Liver (tissue), 8 donors: ENCODE measurements at regions not wholly inside any gene's neighbourhood (a gene's known extent, or its start where the extent isn't known, plus 50 kb on each side); places are given as distances from the start of the nearest gene placed in this dataset.
"Not testable (repeated sequence)": the region's sequence is repeated elsewhere in the genome, so short reads cannot be mapped to it uniquely, and the experiment has no call there.

ENCODE experiments used
- DNase-seq: peaks from one replicate; pipeline ENCODE4 v3.0.0-alpha.2; 2017; ENCODE audit warnings: low spot score
- H3K27ac ChIP-seq, 2 donors: one replicate each; pipeline ENCODE4 v1.7.0; 2013; ENCODE audit warnings: inconsistent platforms in 2 of 2, low read length in 2 of 2, control low read depth in 1 of 2, low read depth in 1 of 2, mild to moderate bottlenecking in 1 of 2
- H3K27me3 ChIP-seq, 4 donors: one replicate each; pipeline versions ENCODE4 v1.6.1 to v1.7.0; 2013; ENCODE audit warnings: low read length in 3 of 4, inconsistent platforms in 1 of 4, mild to moderate bottlenecking in 1 of 4, moderate library complexity in 1 of 4; ENCODE audit not compliant: control insufficient read depth in 4 of 4, insufficient read depth in 4 of 4
- H3K36me3 ChIP-seq, 4 donors: one replicate each; pipeline versions ENCODE4 v1.6.1 to v1.7.0; 2013; ENCODE audit warnings: low read length in 3 of 4, mild to moderate bottlenecking in 3 of 4, low read depth in 1 of 4, moderate library complexity in 1 of 4; ENCODE audit not compliant: control insufficient read depth in 4 of 4, insufficient read depth in 3 of 4
- H3K4me1 ChIP-seq, 4 donors: one replicate each; pipeline versions ENCODE4 v1.6.1 to v1.7.0; 2013; ENCODE audit warnings: low read length in 3 of 4, mild to moderate bottlenecking in 3 of 4, moderate library complexity in 1 of 4; ENCODE audit not compliant: control insufficient read depth in 4 of 4, insufficient read depth in 4 of 4
- H3K4me3 ChIP-seq, 3 donors: one replicate each; pipeline versions ENCODE4 v1.6.1 to v1.7.0; 2013; ENCODE audit warnings: low read length in 3 of 3, control low read depth in 1 of 3, low read depth in 1 of 3, mild to moderate bottlenecking in 1 of 3
- H3K9ac ChIP-seq, 2 donors: one replicate each; pipeline ENCODE4 v1.7.0; 2013; ENCODE audit warnings: low read length in 2 of 2, mild to moderate bottlenecking in 2 of 2, moderate library complexity in 2 of 2, control low read depth in 1 of 2, low read depth in 1 of 2
- H3K9me3 ChIP-seq, 4 donors: one replicate each; pipeline versions ENCODE4 v1.6.1 to v1.7.0; 2013; ENCODE audit warnings: low read length in 3 of 4; ENCODE audit not compliant: control insufficient read depth in 4 of 4
- ATF3 ChIP-seq: IDR thresholded peaks from 2 replicates; pipeline ENCODE4 v1.6.1; 2016; ENCODE audit warnings: antibody characterized with exemption
- CTCF ChIP-seq: fragments of 150-350 bp; IDR thresholded peaks from 2 replicates; pipeline ENCODE4 v1.5.1; 2017; ENCODE audit warnings: improper control_type of control experiment, low read depth, low read length; ENCODE audit not compliant: missing input control
- EGR1 ChIP-seq, 2 donors: IDR thresholded peaks; 2 replicates each; pipeline ENCODE4 v1.6.1; 2016 to 2018; ENCODE audit warnings: antibody characterized with exemption in 2 of 2, low read depth in 2 of 2
- FOXA1 ChIP-seq: IDR thresholded peaks from 2 replicates; pipeline ENCODE4 v1.6.1; 2016; ENCODE audit warnings: antibody characterized with exemption
- FOXA2 ChIP-seq: IDR thresholded peaks from 2 replicates; pipeline ENCODE4 v1.6.1; 2016; ENCODE audit warnings: antibody characterized with exemption
- GABPA ChIP-seq, 2 donors: IDR thresholded peaks in 1 of 2; conservative IDR thresholded peaks in 1 of 2; 2 replicates each; pipeline ENCODE4 v1.6.1; 2016; ENCODE audit warnings: antibody characterized with exemption in 2 of 2, mild to moderate bottlenecking in 1 of 2, moderate library complexity in 1 of 2
- HNF4A ChIP-seq, 2 donors: conservative IDR thresholded peaks; 2 replicates each; pipeline ENCODE4 v1.6.1; 2016; ENCODE audit warnings: antibody characterized with exemption in 2 of 2, mild to moderate bottlenecking in 2 of 2
- HNF4G ChIP-seq: IDR thresholded peaks from 2 replicates; pipeline ENCODE4 v1.6.1; 2016; ENCODE audit warnings: antibody characterized with exemption
- JUND ChIP-seq, 2 donors: IDR thresholded peaks; 2 replicates each; pipeline ENCODE4 v1.6.1; 2016; ENCODE audit warnings: antibody characterized with exemption in 2 of 2
- MAX ChIP-seq: IDR thresholded peaks from 2 replicates; pipeline ENCODE4 v1.6.1; 2016; ENCODE audit warnings: antibody characterized with exemption
- NR2F2 ChIP-seq: IDR thresholded peaks from 2 replicates; pipeline ENCODE4 v1.6.1; 2016; ENCODE audit warnings: antibody characterized with exemption
- RAD21 ChIP-seq, 2 donors: IDR thresholded peaks; 2 replicates each; pipeline ENCODE4 v1.6.1; 2016; ENCODE audit warnings: antibody characterized with exemption in 2 of 2, mild to moderate bottlenecking in 2 of 2
- REST ChIP-seq: IDR thresholded peaks from 2 replicates; pipeline ENCODE4 v1.6.1; 2016; ENCODE audit warnings: antibody characterized with exemption, mild to moderate bottlenecking
- RXRA ChIP-seq, 2 donors: IDR thresholded peaks; 2 replicates each; pipeline ENCODE4 v1.6.1; 2017 to 2018; ENCODE audit warnings: antibody characterized with exemption in 2 of 2, mild to moderate bottlenecking in 1 of 2
- TAF1 ChIP-seq: conservative IDR thresholded peaks from 2 replicates; pipeline ENCODE4 v1.6.1; 2016; ENCODE audit warnings: antibody characterized with exemption, mild to moderate bottlenecking
- YY1 ChIP-seq: IDR thresholded peaks from 2 replicates; pipeline ENCODE4 v1.6.1; 2016; ENCODE audit warnings: antibody characterized with exemption, mild to moderate bottlenecking
- ZBTB33 ChIP-seq: IDR thresholded peaks from 2 replicates; pipeline ENCODE4 v1.6.1; 2016; ENCODE audit warnings: antibody characterized with exemption
- WGBS: extraction: QIAGEN DNeasy Blood & Tissue Kit; methylation state at CpG from one replicate; pipeline ENCODE4 v1.1.7; 2013; 5-methylcytosine and 5-hydroxymethylcytosine counted together
- donor health status: healthy.
- donor health status: healthy.
- donor health status: healthy.
- donor health status: healthy.
- donor health status: healthy.

GRCh38 chr11:25633230-25633629, 698.7 kb upstream of the ANO3 start:
- Histone ChIP-seq H3K9ac (no peak overlapping the region), H3K4me1 (no peaks in the 10 kb centered on the region), H3K4me3 (no peak overlapping the region), H3K9me3 (no peaks in the 10 kb centered on the region), H3K36me3 (no peaks in the 10 kb centered on the region), H3K27ac (no peak overlapping the region), H3K27me3 (no peaks in the 10 kb centered on the region)
- DNase-seq: no peak
- WGBS: 81% methylated on average over 1 of the region's 1 CpG
- no peak for TF ChIP-seq JUND (IDR thresholded peaks at IDR 0.05)
- no peak for TF ChIP-seq GABPA (IDR thresholded peaks at IDR 0.05 in 1 of 2, conservative IDR thresholded peaks at IDR 0.05 in 1 of 2)
- no peak for TF ChIP-seq FOXA2
- TF ChIP-seq REST: no peak
- TF ChIP-seq RAD21 (IDR thresholded peaks at IDR 0.05): no peak
- TF ChIP-seq YY1: no peak
- no peak for TF ChIP-seq MAX
- no peak for TF ChIP-seq HNF4A (conservative IDR thresholded peaks at IDR 0.05)
- no peak for TF ChIP-seq CTCF
- no peak for TF ChIP-seq ATF3
- no peak for TF ChIP-seq EGR1 (IDR thresholded peaks at IDR 0.05; ENCODE audit: low read depth in 2 of 2)
- TF ChIP-seq NR2F2: no peak

GRCh38 chr11:25649220-25649619, 682.7 kb upstream of the ANO3 start:
- 85% methylated on average over 12 of the region's 12 CpGs for WGBS
- not testable (repeated sequence) for H3K27me3 ChIP-seq, DNase-seq, H3K27ac ChIP-seq, H3K9me3 ChIP-seq, H3K36me3 ChIP-seq, H3K4me3 ChIP-seq, H3K9ac ChIP-seq, H3K4me1 ChIP-seq

- Histone ChIP-seq H3K36me3 (no peaks in the 10 kb centered on the region), H3K27me3 (no peaks in the 10 kb centered on the region)
- 96% methylated on average over 12 of the region's 12 CpGs for WGBS
- TF ChIP-seq NR2F2 (no peak), TAF1 (no peak), HNF4A (conservative IDR thresholded peaks at IDR 0.05) (no peak), FOXA1 (no peak), CTCF (no peak), ATF3 (no peak), YY1 (no peak), FOXA2 (no peak), GABPA (IDR thresholded peaks at IDR 0.05 in 1 of 2, conservative IDR thresholded peaks at IDR 0.05 in 1 of 2) (no peak), ZBTB33 (no peak), HNF4G (no peak), MAX (no peak), JUND (IDR thresholded peaks at IDR 0.05) (no peak), RXRA (IDR thresholded peaks at IDR 0.05) (no peak), RAD21 (IDR thresholded peaks at IDR 0.05) (no peak), EGR1 (IDR thresholded peaks at IDR 0.05; ENCODE audit: low read depth in 2 of 2) (no peak)
These were observed 681.6 kb upstream of the ANO3 start for GRCh38 chr11:25650319-25650718.

More at GRCh38 chr11:25650319-25650718, 681.6 kb upstream of the ANO3 start:
- Histone ChIP-seq H3K9ac (no peak overlapping the region), H3K4me1 (no peaks in the 10 kb centered on the region), H3K9me3 (no peaks in the 10 kb centered on the region), H3K27ac (no peak overlapping the region), H3K4me3 (no peak overlapping the region)
- no peak for DNase-seq
